GM12878 (cell line): ENCODE measurements at regions not wholly inside any gene's neighbourhood (a gene's known extent, or its start where the extent isn't known, plus 50 kb on each side); places are given as distances from the start of the nearest gene placed in this dataset.

Experiments
- BCL11A ChIP-seq: IDR thresholded peaks from 2 replicates; pipeline ENCODE4 v1.6.1; 2011; ENCODE audit warnings: low read depth, low read length
- CTCF ChIP-seq, 3 experiments: IDR thresholded peaks in 2 of 3; conservative IDR thresholded peaks in 1 of 3; 2 replicates each; pipeline ENCODE4 v1.5.1; 2011; ENCODE audit warnings: low read depth in 3 of 3, low read length in 3 of 3, mild to moderate bottlenecking in 3 of 3, control low read depth in 2 of 3, moderate library complexity in 2 of 3, inconsistent platforms in 1 of 3, mixed read lengths in 1 of 3; ENCODE audit not compliant: control insufficient read depth in 2 of 3, insufficient read depth in 1 of 3; ENCODE audit errors: extremely low read depth in 1 of 3
- EGR1 ChIP-seq, 2 experiments: IDR thresholded peaks; 1 replicate in 1 of 2; 2 replicates in 1 of 2; pipeline ENCODE4 v1.6.1; 2011 to 2012; ENCODE audit warnings: low read depth in 2 of 2, low read length in 2 of 2, borderline replicate concordance in 1 of 2, mild to moderate bottlenecking in 1 of 2, moderate library complexity in 1 of 2
- ETV6 ChIP-seq, 2 experiments: fragments of 450-650 bp in 1 of 2; IDR thresholded peaks in 1 of 2; conservative IDR thresholded peaks in 1 of 2; 2 replicates each; pipeline ENCODE4 v1.6.1; 2014; ENCODE audit warnings: antibody characterized with exemption in 1 of 2, borderline replicate concordance in 1 of 2, low read depth in 1 of 2, mild to moderate bottlenecking in 1 of 2, moderate library complexity in 1 of 2
- EZH2 ChIP-seq: IDR thresholded peaks from 2 replicates; pipeline ENCODE4 v1.6.1; 2012; ENCODE audit warnings: low read depth, mild to moderate bottlenecking, control low read depth, inconsistent platforms, low read length, borderline replicate concordance; ENCODE audit not compliant: control insufficient read depth
- IRF3 ChIP-seq: fragments of 450-650 bp; IDR thresholded peaks from 2 replicates; pipeline ENCODE4 v1.6.1; 2014; ENCODE audit warnings: mild to moderate bottlenecking
- KAT2A ChIP-seq: conservative IDR thresholded peaks from 2 replicates; pipeline ENCODE4 v1.6.1; 2011; ENCODE audit warnings: low read depth, low read length; ENCODE audit not compliant: control insufficient read depth
- MTA3 ChIP-seq: IDR thresholded peaks from 2 replicates; pipeline ENCODE4 v1.6.1; 2012; ENCODE audit warnings: low read length, inconsistent platforms, borderline replicate concordance
- POLR2A ChIP-seq: IDR thresholded peaks from 2 replicates; pipeline ENCODE4 v1.6.1; 2011; ENCODE audit warnings: low read depth, mild to moderate bottlenecking, low read length
- SRF ChIP-seq, 2 experiments: IDR thresholded peaks; 2 replicates each; pipeline ENCODE4 v1.6.1; 2011; ENCODE audit warnings: low read depth in 2 of 2, low read length in 2 of 2, mild to moderate bottlenecking in 1 of 2, moderate library complexity in 1 of 2
- USF1 ChIP-seq: IDR thresholded peaks from 2 replicates; pipeline ENCODE4 v1.6.1; 2011; ENCODE audit warnings: borderline replicate concordance, low read depth, mild to moderate bottlenecking, moderate library complexity, mixed read lengths, low read length; ENCODE audit not compliant: insufficient read depth; ENCODE audit errors: extremely low read length
- ZNF274 ChIP-seq: IDR thresholded peaks from one replicate; pipeline ENCODE4 v1.8.0; 2011; ENCODE audit not compliant: insufficient read length, insufficient read depth

GRCh38 chr18:34048423-34048822, 176.3 kb downstream of the NOL4 start:
- TF ChIP-seq BCL11A, result no peak
- TF ChIP-seq SRF (IDR thresholded peaks at IDR 0.05; ENCODE audit: low read depth in 2 of 2, low read length in 2 of 2), result no peak
- TF ChIP-seq CTCF (IDR thresholded peaks at IDR 0.05 in 2 of 3, conservative IDR thresholded peaks at IDR 0.05 in 1 of 3; ENCODE audit: control insufficient read depth in 2 of 3, extremely low read depth in 1 of 3, insufficient read depth in 1 of 3, low read depth in 3 of 3, low read length in 3 of 3), result no peak
- no peak for TF ChIP-seq EZH2
- TF ChIP-seq MTA3, result no peak
- TF ChIP-seq ZNF274, result no peak
- no peak for TF ChIP-seq POLR2A
- TF ChIP-seq USF1, result no peak
- TF ChIP-seq ETV6 (conservative IDR thresholded peaks at IDR 0.05 in 1 of 2, IDR thresholded peaks at IDR 0.05 in 1 of 2; ENCODE audit: borderline replicate concordance in 1 of 2, low read depth in 1 of 2), result no peak
- no peak for TF ChIP-seq KAT2A
- TF ChIP-seq IRF3, result no peak
- TF ChIP-seq EGR1 (IDR thresholded peaks at IDR 0.05; ENCODE audit: borderline replicate concordance in 1 of 2, low read depth in 2 of 2, low read length in 2 of 2), result no peak
